HepG2 (cell line): ENCODE measurements at regions not wholly inside any gene's neighbourhood (a gene's known extent, or its start where the extent isn't known, plus 50 kb on each side); places are given as distances from the start of the nearest gene placed in this dataset.

Experiments
- ARID2 ChIP-seq: sonication (generic); formaldehyde crosslinking; IDR thresholded peaks from 2 replicates; pipeline ENCODE4 v1.8.1; 2022; ENCODE audit warnings: mild to moderate bottlenecking, missing genetic modification reagents, borderline replicate concordance
- BCL6 ChIP-seq: IDR thresholded peaks from 2 replicates; pipeline ENCODE4 v1.6.1; 2016; ENCODE audit warnings: missing genetic modification reagents, missing compliant biosample characterization
- CREB1 ChIP-seq, 2 experiments: fragments of 450-650 bp in 1 of 2; IDR thresholded peaks; 2 replicates each; pipeline ENCODE4 v1.6.1; 2016 to 2017; ENCODE audit warnings: control low read depth in 1 of 2, mild to moderate bottlenecking in 1 of 2, missing compliant biosample characterization in 1 of 2, missing genetic modification characterization in 1 of 2
- DNMT1 ChIP-seq: sonication (generic); formaldehyde crosslinking; IDR thresholded peaks from 2 replicates; pipeline ENCODE4 v1.5.1; 2020; ENCODE audit warnings: mild to moderate bottlenecking, missing genetic modification reagents
- GZF1 ChIP-seq: sonication (generic); formaldehyde crosslinking; IDR thresholded peaks from 2 replicates; pipeline ENCODE4 v1.5.1; 2020; ENCODE audit warnings: mild to moderate bottlenecking, missing genetic modification reagents
- IKZF1 ChIP-seq: fragments of 450-650 bp; IDR thresholded peaks from 2 replicates; pipeline ENCODE4 v1.7.1; 2016
- KAT2B ChIP-seq: fragments of 150-350 bp; IDR thresholded peaks from 2 replicates; pipeline ENCODE4 v1.6.1; 2014; ENCODE audit warnings: low read depth, low read length, borderline replicate concordance
- KLF12 ChIP-seq: sonication (generic); formaldehyde crosslinking; IDR thresholded peaks from 2 replicates; pipeline ENCODE4 v1.4.0; 2020; ENCODE audit warnings: missing genetic modification reagents, borderline replicate concordance
- NRL ChIP-seq: sonication (generic); formaldehyde crosslinking; IDR thresholded peaks from 2 replicates; pipeline ENCODE4 v1.5.0; 2020; ENCODE audit warnings: missing genetic modification reagents, mild to moderate bottlenecking, moderate library complexity, borderline replicate concordance
- SIX4 ChIP-seq: sonication (generic); formaldehyde crosslinking; IDR thresholded peaks from 2 replicates; pipeline ENCODE4 v1.4.0; 2020; ENCODE audit warnings: missing genetic modification reagents
- SRF ChIP-seq: IDR thresholded peaks from 2 replicates; pipeline ENCODE4 v1.6.1; 2011; ENCODE audit warnings: mild to moderate bottlenecking, low read depth, low read length, moderate library complexity
- XRCC5 ChIP-seq: fragments of 200-400 bp; formaldehyde crosslinking; optimal IDR thresholded peaks from 2 replicates; pipeline ENCODE3; 2017; ENCODE audit warnings: mild to moderate bottlenecking, low read length
- ZEB1 ChIP-seq: IDR thresholded peaks from 2 replicates; pipeline ENCODE4 v1.6.1; 2012; ENCODE audit warnings: mild to moderate bottlenecking, low read depth, inconsistent platforms; ENCODE audit not compliant: insufficient replicate concordance
- ZNF136 ChIP-seq: sonication (generic); formaldehyde crosslinking; IDR thresholded peaks from 2 replicates; pipeline ENCODE4 v1.8.1; 2022; ENCODE audit warnings: low read depth, mild to moderate bottlenecking, moderate library complexity, missing genetic modification reagents
- ZNF180 ChIP-seq: sonication (generic); formaldehyde crosslinking; IDR thresholded peaks from 2 replicates; pipeline ENCODE4 v1.4.0; 2020; ENCODE audit warnings: low read depth, missing genetic modification reagents, borderline replicate concordance
- ZNF230 ChIP-seq: sonication (generic); formaldehyde crosslinking; IDR thresholded peaks from 2 replicates; pipeline ENCODE4 v1.4.0; 2020; ENCODE audit warnings: mild to moderate bottlenecking, missing genetic modification reagents
- ZNF543 ChIP-seq: sonication (generic); formaldehyde crosslinking; IDR thresholded peaks from 2 replicates; pipeline ENCODE4 v1.4.0; 2020; ENCODE audit warnings: mild to moderate bottlenecking, missing genetic modification reagents
- ZNF572 ChIP-seq: sonication (generic); formaldehyde crosslinking; IDR thresholded peaks from 2 replicates; pipeline ENCODE4 v1.5.1; 2020; ENCODE audit warnings: mild to moderate bottlenecking, missing genetic modification reagents
- ZNF768 ChIP-seq: sonication (generic); formaldehyde crosslinking; IDR thresholded peaks from 2 replicates; pipeline ENCODE4 v1.4.0; 2020; ENCODE audit warnings: missing genetic modification reagents
- ZNF883 ChIP-seq: sonication (generic); formaldehyde crosslinking; IDR thresholded peaks from 2 replicates; pipeline ENCODE4 v1.5.1; 2020; ENCODE audit warnings: mild to moderate bottlenecking, missing genetic modification reagents; ENCODE audit errors: not compliant biosample characterization
- ZSCAN25 ChIP-seq: sonication (generic); formaldehyde crosslinking; IDR thresholded peaks from 2 replicates; pipeline ENCODE4 v1.8.0; 2022; ENCODE audit warnings: mild to moderate bottlenecking, missing genetic modification reagents
- TF ChIP-seq, protein P1 (sequence below): sonication (generic); formaldehyde crosslinking; IDR thresholded peaks from 2 replicates; pipeline ENCODE4 v1.9.0; 2021; ENCODE audit warnings: missing genetic modification reagents, borderline replicate concordance
- TF ChIP-seq, protein P2 (sequence below): IDR thresholded peaks from 2 replicates; pipeline ENCODE4 v1.6.1; 2016; ENCODE audit warnings: low read depth
- TF ChIP-seq, protein P3 (sequence below): sonication (generic); formaldehyde crosslinking; IDR thresholded peaks from 2 replicates; pipeline ENCODE4 v1.5.1; 2020; ENCODE audit warnings: missing genetic modification reagents, mild to moderate bottlenecking, borderline replicate concordance
- TF ChIP-seq, protein P4 (sequence below): sonication (generic); formaldehyde crosslinking; IDR thresholded peaks from 2 replicates; pipeline ENCODE4 v1.9.0; 2021; ENCODE audit warnings: missing genetic modification reagents, borderline replicate concordance

DNA sequence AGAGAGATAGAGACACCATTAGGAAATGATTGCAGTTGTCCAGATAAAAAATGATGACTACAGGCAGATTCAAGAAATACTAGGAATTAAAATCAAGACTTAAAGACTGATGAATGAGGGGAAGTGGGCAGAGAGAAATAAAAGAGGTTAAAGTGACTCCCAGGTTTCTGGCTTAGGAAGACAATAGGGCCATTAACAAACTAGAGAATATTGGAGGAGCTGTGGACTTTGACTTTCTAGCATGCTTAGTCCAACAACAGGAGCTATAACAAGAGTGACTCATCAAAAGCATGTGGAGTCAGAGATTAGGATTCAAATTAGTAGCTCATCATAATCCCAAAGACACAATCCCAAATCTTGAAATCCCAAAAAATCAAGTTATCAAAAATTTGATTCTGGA, 101.5 kb downstream of the BMP4 start (continued):
- no peak for TF ChIP-seq SIX4 (CRISPR knock-in tag)
- TF ChIP-seq, protein P1, sequence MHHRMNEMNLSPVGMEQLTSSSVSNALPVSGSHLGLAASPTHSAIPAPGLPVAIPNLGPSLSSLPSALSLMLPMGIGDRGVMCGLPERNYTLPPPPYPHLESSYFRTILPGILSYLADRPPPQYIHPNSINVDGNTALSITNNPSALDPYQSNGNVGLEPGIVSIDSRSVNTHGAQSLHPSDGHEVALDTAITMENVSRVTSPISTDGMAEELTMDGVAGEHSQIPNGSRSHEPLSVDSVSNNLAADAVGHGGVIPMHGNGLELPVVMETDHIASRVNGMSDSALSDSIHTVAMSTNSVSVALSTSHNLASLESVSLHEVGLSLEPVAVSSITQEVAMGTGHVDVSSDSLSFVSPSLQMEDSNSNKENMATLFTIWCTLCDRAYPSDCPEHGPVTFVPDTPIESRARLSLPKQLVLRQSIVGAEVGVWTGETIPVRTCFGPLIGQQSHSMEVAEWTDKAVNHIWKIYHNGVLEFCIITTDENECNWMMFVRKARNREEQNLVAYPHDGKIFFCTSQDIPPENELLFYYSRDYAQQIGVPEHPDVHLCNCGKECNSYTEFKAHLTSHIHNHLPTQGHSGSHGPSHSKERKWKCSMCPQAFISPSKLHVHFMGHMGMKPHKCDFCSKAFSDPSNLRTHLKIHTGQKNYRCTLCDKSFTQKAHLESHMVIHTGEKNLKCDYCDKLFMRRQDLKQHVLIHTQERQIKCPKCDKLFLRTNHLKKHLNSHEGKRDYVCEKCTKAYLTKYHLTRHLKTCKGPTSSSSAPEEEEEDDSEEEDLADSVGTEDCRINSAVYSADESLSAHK: no peak
- TF ChIP-seq SRF: no peak
- no peak for TF ChIP-seq ARID2
- no peak for TF ChIP-seq ZNF768
- TF ChIP-seq ZNF180 (CRISPR knock-in tag): no peak
- TF ChIP-seq, protein P2, sequence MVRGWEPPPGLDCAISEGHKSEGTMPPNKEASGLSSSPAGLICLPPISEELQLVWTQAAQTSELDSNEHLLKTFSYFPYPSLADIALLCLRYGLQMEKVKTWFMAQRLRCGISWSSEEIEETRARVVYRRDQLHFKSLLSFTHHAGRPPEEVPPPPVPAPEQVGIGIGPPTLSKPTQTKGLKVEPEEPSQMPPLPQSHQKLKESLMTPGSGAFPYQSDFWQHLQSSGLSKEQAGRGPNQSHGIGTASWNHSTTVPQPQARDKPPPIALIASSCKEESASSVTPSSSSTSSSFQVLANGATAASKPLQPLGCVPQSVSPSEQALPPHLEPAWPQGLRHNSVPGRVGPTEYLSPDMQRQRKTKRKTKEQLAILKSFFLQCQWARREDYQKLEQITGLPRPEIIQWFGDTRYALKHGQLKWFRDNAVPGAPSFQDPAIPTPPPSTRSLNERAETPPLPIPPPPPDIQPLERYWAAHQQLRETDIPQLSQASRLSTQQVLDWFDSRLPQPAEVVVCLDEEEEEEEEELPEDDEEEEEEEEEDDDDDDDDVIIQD (CRISPR knock-in tag): peak; percentile 82
- no peak for TF ChIP-seq GZF1 (CRISPR knock-in tag)
- TF ChIP-seq ZNF543 (CRISPR knock-in tag): no peak
- TF ChIP-seq ZEB1: no peak
- TF ChIP-seq, protein P3, sequence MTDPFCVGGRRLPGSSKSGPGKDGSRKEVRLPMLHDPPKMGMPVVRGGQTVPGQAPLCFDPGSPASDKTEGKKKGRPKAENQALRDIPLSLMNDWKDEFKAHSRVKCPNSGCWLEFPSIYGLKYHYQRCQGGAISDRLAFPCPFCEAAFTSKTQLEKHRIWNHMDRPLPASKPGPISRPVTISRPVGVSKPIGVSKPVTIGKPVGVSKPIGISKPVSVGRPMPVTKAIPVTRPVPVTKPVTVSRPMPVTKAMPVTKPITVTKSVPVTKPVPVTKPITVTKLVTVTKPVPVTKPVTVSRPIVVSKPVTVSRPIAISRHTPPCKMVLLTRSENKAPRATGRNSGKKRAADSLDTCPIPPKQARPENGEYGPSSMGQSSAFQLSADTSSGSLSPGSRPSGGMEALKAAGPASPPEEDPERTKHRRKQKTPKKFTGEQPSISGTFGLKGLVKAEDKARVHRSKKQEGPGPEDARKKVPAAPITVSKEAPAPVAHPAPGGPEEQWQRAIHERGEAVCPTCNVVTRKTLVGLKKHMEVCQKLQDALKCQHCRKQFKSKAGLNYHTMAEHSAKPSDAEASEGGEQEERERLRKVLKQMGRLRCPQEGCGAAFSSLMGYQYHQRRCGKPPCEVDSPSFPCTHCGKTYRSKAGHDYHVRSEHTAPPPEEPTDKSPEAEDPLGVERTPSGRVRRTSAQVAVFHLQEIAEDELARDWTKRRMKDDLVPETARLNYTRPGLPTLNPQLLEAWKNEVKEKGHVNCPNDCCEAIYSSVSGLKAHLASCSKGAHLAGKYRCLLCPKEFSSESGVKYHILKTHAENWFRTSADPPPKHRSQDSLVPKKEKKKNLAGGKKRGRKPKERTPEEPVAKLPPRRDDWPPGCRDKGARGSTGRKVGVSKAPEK (CRISPR knock-in tag): no peak
- peak; percentile 33 for TF ChIP-seq BCL6 (CRISPR knock-in tag)
- peak; percentile 31; the same call in 1 of the 2 replicates for TF ChIP-seq CREB1 (IDR thresholded peaks at IDR 0.05)
- TF ChIP-seq CREB1 (CRISPR knock-in tag; IDR thresholded peaks at IDR 0.05): no peak
- no peak for TF ChIP-seq IKZF1
- no peak for TF ChIP-seq XRCC5
- TF ChIP-seq ZSCAN25 (CRISPR knock-in tag): no peak
- TF ChIP-seq ZNF572: no peak
- TF ChIP-seq, protein P4, sequence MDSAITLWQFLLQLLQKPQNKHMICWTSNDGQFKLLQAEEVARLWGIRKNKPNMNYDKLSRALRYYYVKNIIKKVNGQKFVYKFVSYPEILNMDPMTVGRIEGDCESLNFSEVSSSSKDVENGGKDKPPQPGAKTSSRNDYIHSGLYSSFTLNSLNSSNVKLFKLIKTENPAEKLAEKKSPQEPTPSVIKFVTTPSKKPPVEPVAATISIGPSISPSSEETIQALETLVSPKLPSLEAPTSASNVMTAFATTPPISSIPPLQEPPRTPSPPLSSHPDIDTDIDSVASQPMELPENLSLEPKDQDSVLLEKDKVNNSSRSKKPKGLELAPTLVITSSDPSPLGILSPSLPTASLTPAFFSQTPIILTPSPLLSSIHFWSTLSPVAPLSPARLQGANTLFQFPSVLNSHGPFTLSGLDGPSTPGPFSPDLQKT (CRISPR knock-in tag): no peak
- TF ChIP-seq ZNF230 (CRISPR knock-in tag): no peak
- TF ChIP-seq ZNF136 (CRISPR knock-in tag): no peak
- TF ChIP-seq KLF12 (CRISPR knock-in tag): no peak
- no peak for TF ChIP-seq NRL (CRISPR knock-in tag)
- no peak for TF ChIP-seq KAT2B
- TF ChIP-seq ZNF883 (CRISPR knock-in tag): no peak
- no peak for TF ChIP-seq DNMT1 (CRISPR knock-in tag)
